Islet precursor cell (in vitro differentiated cells): ENCODE measurements at regions not wholly inside any gene's neighbourhood (a gene's known extent, or its start where the extent isn't known, plus 50 kb on each side); places are given as distances from the start of the nearest gene placed in this dataset.
"Not testable (repeated sequence)": the region's sequence is repeated elsewhere in the genome, so short reads cannot be mapped to it uniquely, and the experiment has no call there.

ENCODE experiments used
- DNase-seq: peaks from one replicate; pipeline ENCODE4 v3.0.0-alpha.2; 2018

DNA sequence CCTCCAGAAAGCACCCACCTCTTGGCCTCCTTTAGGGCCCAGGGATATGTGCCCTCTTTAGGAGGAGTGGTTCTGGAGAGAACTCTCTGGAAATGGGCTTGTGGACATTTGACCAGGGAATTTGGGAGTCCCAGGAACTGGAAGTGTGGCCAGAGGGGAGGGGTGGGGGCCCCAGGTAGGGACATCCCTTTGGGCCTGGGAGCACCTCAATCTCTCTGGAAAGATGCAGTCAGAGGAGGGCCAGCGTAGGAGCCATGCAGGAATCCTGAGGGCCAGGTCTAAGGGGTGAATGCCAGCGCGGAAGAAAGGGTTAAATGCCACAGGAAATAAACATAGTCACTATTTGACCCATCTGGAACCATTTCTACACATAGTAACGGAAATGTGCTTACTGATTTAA is 50.3 kb upstream of the ITGA11 start:
- DNase-seq: no peak

DNA sequence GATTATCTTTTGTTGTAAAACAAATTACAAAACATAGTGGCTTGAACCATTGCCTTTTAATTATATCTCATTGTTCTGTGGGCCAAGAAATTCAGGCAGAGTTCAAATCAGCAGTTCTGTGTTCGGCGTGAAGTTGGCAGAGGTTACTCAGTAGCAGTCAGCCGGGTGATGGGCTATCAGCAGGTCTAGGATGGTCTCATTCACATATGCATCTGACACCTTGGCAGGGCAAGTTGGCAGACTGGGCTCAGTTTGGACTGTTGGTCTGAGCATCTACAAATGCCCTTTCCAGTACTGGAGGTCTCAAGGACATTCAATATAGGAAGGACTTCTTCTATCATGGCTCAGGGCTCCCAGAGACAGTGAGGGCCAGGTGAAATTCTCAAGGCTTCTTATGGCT is 51.2 kb upstream of the ITGA11 start:
- DNase-seq: no peak

DNA sequence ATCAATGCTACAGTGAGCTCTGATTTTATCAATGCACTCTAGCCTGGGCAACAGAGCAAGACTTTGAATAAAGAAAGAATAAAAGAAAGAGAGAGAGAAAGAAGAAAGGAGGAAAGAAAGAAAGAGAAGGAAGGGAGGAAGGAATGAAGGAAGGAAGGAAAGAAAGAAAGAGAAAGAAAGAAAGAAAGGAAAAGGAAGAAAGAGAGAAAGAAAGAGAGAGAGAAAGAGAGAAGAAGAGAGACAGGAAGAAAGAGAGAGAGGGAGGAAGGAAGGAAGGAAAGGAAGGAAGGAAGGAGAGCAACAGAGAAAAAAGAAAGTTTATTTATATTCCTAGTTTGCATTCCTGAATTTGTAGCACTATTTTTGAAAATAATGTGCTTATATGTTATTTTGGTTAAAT is 52.3 kb upstream of the ITGA11 start:
- DNase-seq: no peak

DNA sequence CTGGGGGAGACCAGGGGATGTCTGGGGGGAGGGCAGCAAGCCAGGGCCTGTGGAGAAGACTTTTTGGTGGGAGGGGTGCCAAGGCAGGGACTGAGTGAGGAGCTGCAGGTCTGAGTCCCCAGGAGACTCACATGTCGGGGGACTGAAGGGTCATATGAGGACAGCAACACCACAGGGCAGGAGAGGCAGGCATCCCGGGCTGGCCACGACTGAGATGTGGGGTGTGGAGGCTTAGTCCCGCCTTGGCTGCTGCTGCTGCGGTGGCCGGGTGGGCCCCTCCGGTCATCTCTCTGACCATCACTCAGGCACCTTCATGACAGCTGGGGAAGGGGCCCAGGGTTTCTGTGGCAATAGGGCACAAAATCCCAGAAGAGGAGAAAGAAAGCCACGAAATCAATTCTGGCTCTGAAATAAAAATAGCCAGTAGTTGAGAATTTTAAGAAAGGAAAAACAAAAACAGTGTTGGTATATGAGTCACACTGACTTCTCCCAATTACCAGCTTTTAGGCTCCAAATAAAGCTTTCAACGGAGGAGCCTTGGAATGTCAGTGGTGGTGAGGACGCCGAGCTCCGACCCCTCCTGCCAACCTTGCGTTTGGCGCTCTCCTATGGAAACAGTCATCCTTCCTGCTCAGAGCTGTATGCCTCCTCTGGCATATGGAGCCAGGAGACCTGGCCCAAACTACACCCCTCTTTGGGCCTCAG is 52.9 kb upstream of the ITGA11 start:
- no peak for DNase-seq

DNA sequence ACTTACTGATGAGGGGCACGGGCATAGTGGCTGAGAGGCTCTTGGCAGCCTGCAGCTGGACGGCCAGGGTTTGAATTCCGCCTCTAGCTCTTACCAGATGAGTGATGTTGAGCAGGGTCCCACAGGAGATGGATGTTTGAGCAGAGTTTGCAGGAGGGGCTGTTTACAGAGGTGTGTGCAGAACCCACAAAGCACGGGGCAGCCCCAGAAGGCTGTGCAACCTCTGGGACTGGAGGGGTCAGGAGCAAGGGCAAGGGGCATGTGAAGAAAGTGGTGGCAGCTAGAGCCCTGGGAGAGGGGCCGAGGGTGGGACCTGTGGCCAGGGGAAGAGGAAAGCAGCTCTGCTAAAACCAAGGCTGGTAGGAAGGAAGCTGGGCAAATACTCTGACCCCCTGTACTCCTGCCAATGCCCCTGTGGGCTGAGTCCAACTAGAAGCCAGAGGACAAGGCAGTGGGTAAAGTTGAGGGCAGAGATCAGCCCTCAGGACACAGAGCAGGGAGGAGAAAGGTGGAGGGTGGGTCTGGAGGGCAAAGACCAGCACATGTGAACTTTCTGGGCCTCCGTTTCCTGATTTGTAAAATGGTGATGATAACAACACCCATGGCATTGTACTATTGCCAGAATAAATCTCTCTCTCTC is 53.9 kb upstream of the ITGA11 start:
- no peak for DNase-seq

DNA sequence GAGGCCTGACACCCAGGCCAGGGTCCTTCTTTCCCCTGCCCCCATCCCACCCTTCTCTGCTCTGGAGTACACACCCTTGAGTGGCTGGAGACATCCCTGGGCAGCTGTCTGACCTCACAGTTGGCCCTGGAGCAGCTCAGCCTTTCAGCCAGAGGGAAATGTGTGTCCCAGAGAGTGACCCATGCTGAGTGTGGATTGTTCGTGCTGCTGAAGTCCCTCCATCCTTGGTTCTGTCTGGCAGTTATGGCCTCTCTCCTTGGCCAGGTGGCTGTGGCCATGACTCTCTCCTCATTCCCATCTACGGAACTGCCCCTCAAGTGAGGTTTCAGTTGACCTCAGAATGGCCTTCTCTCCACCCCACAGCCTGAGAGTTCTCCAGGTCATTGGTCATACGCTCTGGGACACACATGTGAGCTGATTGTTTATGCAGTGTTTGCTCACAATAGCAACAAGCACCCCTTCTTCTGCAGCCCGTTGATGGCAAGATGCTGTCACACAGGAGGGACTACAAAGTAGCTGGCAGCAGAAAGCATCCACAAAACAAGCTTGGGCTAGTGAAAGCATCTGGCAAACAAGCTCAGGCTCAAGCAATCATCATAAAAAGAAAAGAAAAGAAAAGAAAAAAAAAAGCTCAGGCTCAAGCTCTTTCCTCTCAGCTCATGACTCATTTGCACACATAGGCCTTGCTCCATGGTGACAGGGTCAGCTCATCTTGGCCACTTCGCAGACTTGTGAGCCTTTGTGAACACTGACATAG is 55.3 kb upstream of the ITGA11 start:
- no peak for DNase-seq

DNA sequence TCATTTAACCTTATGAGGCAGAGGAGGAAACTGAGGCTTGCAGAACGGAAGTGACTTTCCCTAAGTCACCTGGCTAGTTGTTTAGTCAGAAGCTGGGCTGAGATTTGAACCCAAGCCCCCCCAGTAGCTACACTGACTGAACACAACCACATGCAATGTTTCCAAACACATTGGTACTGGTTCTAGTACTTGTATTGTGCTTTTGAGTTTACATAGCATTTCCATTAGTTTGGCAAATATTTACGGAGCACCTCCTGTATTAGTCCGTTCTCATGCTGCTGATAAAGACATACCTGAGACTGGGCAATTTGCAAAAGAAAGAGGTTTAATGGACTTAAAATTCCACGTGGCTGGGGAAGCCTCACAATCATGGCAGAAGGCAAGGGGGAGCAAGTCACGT is 56.3 kb upstream of the ITGA11 start:
- DNase-seq: no peak

DNA sequence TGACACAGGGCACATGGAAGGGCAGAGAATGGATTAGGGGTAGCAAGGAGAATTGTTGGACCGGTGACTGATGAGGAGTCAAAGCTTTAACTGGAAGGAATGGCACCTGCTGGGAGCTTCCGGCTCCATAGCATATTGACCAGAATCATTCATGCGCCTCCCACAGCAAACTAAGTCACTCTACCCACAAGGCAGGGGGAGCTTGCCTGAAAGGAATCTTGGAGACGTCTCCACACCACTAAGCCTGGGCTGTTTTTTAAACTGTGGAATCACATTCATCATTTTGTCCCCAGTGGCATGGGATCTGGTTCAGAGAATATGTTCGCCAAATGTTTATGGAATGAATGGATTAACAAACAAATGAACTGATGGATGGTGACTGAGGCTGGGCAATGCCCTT is 57.0 kb upstream of the ITGA11 start:
- DNase-seq: no peak

DNA sequence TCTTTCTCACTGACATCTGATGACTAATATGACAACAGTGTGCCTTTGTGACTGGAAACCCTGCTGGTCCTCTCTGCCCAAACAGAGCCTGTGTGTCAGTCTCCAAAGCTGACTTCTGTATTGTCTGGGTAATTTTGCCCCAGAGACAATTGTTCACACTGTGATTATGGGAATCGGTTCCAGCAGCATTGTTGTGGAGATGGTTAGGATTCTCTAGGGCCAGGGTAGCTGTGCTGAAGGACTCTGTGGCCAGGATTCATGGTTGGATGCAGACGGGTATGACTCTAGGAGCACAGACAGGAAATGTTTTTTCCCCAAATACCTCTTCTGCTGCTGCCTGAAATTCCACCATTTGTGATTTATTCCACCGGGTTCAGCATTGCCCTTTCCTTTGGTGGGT is 57.5 kb upstream of the ITGA11 start:
- DNase-seq: no peak

DNA sequence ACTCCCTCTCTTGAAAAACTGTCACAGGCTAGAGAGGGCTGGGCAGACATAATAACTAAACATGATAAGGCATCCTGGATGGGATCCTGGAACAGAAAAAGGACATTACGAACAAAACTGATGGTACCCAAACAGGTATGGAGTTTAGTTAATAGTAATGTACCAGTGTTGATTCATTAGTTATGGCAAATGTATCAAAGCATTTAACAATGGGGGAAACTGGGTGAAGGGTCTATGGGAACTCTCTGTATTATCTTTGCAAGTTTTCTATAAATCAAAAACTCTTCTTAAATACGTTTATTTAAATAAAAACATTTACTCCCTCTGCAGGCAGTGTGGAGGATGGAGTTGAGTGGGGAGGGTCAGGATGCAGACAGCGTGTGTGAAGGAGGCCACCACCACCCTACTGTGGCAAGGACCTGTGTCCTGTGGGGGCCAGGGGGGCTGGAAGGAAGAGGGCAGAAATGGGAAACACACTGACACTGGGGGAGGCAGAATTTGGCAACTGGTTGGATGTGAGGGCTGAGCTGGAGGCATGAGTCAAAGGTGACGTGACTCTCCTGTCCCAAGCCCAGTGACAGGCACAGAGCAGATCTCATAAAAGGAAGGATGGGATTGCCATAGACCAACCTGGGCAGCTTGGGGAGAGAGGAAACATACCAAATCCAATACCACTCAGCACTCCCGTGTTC is 59.6 kb upstream of the ITGA11 start:
- no peak for DNase-seq

DNA sequence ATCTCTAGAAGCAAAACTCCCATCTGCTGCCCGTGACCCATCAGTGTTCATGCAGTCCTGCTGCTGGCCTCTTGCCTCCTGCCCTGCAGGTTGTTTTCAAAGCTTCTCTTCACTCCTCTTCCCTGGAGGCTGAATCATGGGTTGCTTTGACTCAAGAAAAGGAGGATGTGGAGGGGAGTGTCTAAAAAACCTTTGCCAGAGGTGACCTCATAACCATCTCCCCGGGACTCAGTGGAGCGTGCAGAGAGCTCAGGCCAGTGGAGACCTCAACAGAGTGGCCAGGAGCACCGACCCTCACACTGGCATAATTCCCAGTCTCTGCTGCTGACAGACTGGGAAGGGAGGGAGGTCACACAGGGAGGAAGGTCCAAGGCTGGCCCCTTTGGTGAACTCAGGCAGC is 60.9 kb upstream of the ITGA11 start:
- no peak for DNase-seq

DNA sequence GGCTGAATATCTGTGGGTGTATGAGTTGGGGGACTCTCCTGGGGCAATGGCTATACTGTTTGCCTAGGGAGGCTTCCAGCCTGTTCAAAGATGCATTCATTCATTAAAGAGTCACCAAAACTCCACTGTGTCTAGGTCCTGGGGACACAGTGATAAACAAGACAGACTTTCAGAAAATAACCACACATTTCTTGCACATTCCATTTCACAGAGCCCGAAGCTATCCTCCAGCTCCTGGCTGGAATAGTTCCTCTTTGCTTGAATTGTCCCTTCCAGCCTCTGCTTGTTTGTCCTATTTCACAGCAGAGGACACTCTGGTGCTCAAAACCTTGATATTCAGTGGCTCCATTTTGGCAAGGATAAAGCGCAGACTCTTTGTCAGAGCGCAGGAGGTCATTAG is 61.7 kb upstream of the ITGA11 start:
- no peak for DNase-seq

DNA sequence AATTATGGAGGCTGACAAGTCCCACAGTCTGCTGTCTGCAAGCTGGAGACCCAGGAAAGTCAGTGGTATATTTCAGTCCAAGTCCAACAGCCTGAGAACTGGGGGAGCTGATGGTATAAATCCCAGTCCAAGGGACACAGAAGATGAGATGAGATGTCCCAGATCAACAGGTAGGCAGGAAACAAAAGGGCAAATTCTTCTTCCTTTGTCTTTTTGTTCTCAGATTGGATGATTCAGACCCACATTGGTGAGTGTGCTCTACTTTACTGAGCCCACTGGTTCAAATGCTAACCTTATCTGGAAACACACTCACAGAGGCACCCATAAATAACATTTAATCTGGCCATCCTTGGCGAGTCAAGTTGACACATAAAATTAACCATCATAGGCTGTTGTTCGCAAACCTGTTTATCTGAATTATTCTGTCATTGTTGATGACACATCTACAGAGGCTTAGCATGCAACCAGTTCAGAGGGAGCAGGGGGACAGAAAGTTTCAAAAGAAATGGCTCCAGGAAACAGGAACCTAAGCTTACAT is 62.7 kb upstream of the ITGA11 start:
- DNase-seq: no peak

DNA sequence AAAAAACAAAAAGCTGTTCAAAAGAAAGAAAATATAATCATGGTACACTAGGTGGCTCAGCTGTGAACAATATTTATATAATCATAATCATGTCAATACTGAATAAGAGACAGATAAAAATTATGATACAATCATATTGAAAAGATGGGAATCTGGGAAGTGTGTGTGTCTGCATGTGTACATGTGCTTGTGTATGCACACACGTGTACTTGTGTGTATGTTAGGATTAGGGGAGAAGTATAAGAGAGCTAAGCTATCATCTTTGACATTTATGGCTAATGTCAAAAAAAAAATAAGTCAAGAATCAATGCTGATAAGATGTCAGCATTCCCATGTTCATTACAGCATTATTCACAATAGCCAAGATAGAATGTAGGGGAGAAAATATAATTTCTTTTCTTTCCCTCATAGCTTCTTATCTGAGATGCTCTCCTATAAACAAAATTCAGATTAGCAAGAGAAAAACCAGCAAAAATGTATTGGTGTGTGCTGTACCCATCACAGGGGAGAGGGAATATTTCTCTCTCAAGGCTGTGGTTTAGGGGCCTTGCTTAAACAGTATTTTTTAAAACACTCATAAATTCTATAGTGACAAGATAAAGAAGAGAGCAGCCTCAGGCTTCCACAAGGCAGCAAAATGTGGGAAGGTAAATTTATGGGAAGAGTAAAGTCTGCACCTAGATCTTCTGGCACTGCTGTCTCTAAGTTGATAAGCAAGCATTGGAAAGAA is 63.4 kb upstream of the ITGA11 start:
- no peak for DNase-seq

DNA sequence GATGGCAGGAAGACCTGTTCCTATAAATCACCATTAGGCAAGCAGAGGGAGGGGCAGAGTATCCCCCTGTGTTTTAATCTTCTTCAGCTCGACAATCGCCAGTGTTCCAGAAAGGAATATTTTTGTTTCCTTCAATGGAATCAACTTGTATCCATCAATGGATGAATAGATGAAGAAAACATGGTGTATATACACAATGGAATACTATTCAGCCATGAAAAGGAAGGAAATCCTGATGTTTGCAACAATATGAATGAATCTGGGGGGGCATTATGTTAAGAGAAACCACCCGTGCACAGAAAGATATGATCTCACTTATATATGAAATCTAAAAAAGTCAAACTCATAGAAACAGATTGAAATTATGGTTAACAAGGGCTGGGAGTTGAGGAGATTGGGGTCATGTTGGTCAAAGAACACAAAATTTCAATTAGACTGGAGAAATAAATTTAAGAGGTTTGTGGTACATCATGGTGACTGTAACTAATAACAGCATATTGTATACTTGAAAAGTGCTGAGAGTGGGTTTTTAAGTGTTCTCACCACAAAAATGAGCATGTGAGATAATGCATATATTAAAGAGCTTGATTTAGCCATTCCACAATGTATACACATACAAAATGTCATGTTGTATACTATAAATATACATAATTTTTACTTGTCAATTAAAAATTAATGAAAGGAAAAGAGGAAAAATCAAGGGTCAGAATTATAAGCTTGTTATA is 64.2 kb upstream of the ITGA11 start:
- no peak for DNase-seq

DNA sequence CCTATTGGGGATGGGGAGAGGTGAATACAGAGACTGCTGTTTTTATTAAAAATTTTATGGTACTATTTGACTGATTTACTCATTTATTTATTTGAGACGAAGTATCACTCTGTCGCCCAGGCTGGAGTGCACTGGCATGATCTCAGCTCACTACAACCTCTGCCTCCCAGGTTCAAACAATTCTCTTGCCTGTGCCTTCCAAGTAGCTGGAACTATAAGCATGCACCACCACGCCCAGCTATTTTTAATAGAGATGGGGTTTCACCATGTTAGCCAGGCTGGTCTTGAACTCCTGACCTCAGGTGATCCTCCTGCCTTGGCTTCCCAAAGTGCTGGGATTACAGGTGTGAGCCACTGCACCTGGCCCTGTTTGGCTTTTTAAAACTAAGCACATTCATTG is 64.8 kb upstream of the ITGA11 start:
- DNase-seq: not testable (repeated sequence)

DNA sequence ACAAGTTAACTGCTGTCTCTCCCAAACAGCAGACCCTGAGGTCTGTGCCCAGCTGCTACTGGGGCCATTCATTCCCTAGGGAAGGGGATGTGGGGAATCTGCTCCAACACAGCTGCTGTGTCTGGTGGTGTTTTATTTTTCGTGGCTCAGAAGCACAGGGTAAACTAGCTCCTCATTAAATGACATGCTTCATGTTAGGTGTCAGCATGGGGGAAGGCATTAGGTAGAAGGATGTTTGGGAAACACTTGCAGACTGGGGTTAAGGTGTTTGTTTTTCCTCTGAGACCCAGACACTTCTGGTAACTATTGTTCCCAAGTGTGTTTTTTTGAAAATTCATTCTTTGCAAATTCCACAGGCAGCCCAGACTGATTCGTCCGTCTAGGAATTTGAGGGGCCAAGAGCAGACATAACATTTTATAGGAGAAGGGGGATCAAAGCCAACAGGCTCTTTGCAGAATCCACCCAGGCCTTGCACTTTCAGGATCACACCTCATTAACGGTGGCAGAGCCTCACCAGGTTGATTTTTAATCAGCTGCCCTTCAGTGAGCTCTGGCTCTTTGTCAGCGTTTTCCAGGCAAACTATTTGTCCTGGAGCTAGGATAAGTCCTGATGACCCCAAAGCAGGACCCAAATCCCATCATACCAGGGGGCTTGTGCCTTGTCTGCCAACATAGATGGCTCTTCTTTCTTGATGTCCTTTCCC is 65.4 kb upstream of the ITGA11 start:
- peak; percentile 73 for DNase-seq

DNA sequence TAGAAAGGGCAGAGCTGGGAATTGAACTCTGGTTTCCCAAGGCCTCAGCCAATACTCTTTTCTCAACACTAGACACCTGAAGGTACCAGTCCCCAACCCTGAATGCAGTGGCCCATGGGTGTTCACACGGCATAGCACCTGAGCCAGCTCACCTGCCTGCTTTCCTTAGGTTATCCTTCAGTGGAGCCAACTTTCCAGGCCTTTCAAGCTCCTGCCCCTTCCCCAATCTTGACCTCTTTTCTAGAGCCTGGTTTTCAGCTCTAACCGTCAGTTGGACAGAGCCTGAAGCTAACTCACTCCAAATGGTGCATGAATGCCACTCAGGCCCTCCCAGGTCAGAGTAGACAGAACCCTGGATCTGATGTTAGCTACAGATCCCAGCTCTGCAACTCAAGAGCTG is 66.1 kb upstream of the ITGA11 start:
- DNase-seq: no peak

DNA sequence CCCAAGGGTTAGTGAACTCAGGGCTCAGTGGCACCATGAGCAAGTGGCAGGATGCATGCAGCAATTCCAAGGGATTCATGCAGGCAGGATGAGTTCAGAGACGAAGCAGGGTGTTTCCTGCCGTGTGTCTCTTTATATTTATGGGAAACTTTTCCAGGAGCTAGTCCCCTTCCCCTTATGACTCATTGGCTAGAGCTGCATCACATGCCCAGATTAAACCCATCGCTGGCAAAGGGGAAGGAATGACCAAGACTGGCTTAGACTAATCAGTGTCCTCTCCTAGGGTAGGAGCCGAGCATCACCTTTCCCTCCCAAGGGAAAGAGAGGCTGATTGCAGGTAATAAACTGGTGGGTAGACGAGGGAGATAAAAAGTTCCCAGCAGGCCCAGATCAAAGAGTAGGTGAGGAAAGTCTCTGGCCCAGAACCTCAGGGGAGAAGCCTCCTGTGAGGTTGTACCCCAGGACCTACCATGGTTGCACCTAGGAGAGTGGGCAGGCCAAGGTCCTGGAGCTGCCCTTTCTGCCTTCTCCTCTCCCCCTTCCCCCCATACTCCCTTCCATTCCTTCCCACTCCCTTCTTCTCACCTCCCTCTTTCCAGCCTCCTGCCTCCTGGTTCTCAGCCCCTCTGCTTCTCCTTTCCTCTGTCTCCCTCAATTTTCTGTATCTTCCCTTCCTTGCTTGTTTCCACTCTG is 67.8 kb upstream of the ITGA11 start:
- DNase-seq: no peak

DNA sequence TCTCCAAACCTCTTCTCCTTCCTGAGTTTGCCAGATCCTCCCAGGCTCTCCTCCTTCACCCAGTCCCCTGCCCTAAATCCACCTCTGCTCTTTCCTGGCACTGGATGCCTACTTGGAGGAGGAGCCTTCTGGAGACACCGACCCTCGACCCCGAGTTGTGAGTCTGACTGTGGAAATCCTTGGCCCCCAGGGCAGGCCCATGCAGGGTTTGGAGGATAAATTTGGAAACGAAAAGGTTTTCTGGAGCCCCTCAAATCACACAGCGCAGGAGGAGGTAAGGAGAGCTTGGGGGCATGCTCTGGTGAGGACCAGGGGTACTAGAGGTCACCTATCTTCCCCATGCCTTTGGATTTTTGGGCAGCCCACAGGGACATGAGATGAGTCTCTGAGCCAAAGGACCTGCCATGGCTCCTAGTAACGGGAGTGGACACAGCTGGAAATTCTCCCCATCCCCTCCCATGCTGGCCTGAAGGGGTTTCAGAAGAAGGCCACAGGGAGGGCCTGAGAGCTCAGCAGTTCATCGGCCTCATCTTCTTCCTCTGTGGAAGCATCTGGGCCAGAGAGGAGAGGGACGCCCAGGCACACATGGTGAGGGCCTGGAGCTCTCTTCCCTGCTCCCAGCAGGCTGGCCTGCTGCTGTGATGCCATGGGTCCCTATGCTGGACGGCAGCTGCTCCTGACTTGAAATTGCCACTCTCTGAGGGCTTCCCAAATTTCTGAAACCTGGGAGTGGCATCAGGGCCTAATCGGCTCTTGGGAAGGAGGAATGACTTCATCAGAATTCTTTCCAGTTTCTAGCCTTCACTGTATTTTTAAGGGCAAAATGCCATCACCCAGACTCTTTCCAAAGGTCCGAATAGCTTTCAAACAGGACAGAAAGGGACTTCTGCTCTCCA is 68.6 kb upstream of the ITGA11 start:
- DNase-seq: no peak
